Suprapubic skin (tissue), 4 donors: ENCODE measurements at regions not wholly inside any gene's neighbourhood (a gene's known extent, or its start where the extent isn't known, plus 50 kb on each side); places are given as distances from the start of the nearest gene placed in this dataset.

Experiments
- DNase-seq, 2 donors: peaks; one replicate each; pipeline ENCODE4 v3.0.0-alpha.2; 2019; ENCODE audit warnings: low spot score in 2 of 2
- H3K27ac ChIP-seq: fragments of 200-600 bp; sonication (generic); one replicate; pipeline ENCODE4 v1.5.1; 2019
- H3K27me3 ChIP-seq: fragments of 200-600 bp; sonication (generic); one replicate; pipeline ENCODE4 v1.5.1; 2019
- H3K36me3 ChIP-seq: fragments of 200-600 bp; sonication (generic); one replicate; pipeline ENCODE4 v1.5.1; 2019
- H3K4me1 ChIP-seq: fragments of 200-600 bp; sonication (generic); one replicate; pipeline ENCODE4 v1.5.1; 2019
- H3K4me3 ChIP-seq: fragments of 200-600 bp; sonication (generic); one replicate; pipeline ENCODE4 v1.5.1; 2019; ENCODE audit warnings: mild to moderate bottlenecking
- H3K9me3 ChIP-seq: fragments of 200-600 bp; sonication (generic); one replicate; pipeline ENCODE4 v1.5.1; 2019
- EP300 ChIP-seq: sonication (generic); formaldehyde crosslinking; IDR thresholded peaks from one replicate; pipeline ENCODE4 v1.6.1; 2017; ENCODE audit warnings: antibody characterized with exemption
- POLR2A ChIP-seq, 2 donors: fragments of 450-650 bp; IDR thresholded peaks; one replicate each; pipeline ENCODE4 v1.6.1; 2017; ENCODE audit warnings: antibody characterized with exemption in 2 of 2, mild to moderate bottlenecking in 2 of 2, moderate library complexity in 2 of 2
- POLR2AphosphoS5 ChIP-seq, 3 donors: sonication (generic); formaldehyde crosslinking; IDR thresholded peaks; one replicate each; pipeline ENCODE4 v1.6.1; 2017; ENCODE audit warnings: antibody characterized with exemption in 3 of 3
- WGBS: methylation state at CpG from one replicate; pipeline ENCODE4 v1.1.5; 2018; 5-methylcytosine and 5-hydroxymethylcytosine counted together
- TF ChIP-seq, protein P1 (sequence below), 2 donors: fragments of 200-600 bp in 1 of 2; fragments of 450-650 bp in 1 of 2; sonication (generic) in 1 of 2; IDR thresholded peaks; one replicate each; pipeline ENCODE4 v1.5.1; 2016 to 2019; ENCODE audit warnings: antibody characterized with exemption in 2 of 2, mild to moderate bottlenecking in 1 of 2, moderate library complexity in 1 of 2

- Histone ChIP-seq H3K4me3 (no peak overlapping the region), H3K27me3 (no peaks in the 10 kb centered on the region), H3K27ac (no peak overlapping the region), H3K9me3 (no peaks in the 10 kb centered on the region), H3K36me3 (no peaks in the 10 kb centered on the region), H3K4me1 (no peaks in the 10 kb centered on the region)
- WGBS, result 57% methylated on average over 5 of the region's 5 CpGs
- TF ChIP-seq POLR2A (IDR thresholded peaks at IDR 0.05), result no peak
- TF ChIP-seq, protein P1, sequence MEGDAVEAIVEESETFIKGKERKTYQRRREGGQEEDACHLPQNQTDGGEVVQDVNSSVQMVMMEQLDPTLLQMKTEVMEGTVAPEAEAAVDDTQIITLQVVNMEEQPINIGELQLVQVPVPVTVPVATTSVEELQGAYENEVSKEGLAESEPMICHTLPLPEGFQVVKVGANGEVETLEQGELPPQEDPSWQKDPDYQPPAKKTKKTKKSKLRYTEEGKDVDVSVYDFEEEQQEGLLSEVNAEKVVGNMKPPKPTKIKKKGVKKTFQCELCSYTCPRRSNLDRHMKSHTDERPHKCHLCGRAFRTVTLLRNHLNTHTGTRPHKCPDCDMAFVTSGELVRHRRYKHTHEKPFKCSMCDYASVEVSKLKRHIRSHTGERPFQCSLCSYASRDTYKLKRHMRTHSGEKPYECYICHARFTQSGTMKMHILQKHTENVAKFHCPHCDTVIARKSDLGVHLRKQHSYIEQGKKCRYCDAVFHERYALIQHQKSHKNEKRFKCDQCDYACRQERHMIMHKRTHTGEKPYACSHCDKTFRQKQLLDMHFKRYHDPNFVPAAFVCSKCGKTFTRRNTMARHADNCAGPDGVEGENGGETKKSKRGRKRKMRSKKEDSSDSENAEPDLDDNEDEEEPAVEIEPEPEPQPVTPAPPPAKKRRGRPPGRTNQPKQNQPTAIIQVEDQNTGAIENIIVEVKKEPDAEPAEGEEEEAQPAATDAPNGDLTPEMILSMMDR (IDR thresholded peaks at IDR 0.05), result no peak
- TF ChIP-seq EP300, result no peak
- TF ChIP-seq POLR2AphosphoS5 (IDR thresholded peaks at IDR 0.05), result no peak
- no peak for DNase-seq
Measured at GRCh38 chr5:164597293-164597900, 1092.0 kb downstream of the MAT2B start.

DNA sequence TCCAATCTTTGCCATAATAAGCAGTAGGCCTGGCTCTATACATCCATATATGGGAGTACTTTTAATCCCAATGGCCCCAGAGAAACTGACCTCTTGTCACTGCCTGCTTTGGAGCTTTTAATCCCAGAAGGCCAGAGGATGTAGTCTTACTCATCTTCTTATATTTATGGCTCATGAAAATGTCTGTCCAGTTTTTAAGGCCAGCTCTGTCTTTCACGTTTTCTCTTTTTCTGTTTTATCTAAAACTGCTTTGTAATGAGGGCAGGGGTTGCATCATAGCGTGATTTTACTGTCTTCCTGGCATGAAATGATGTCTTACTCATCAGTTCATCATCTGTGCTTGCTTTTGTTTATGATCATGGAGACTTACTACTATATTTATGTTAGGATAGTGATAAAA is 1094.9 kb downstream of the MAT2B start:
- Histone ChIP-seq H3K4me1 (no peaks in the 10 kb centered on the region), H3K4me3 (no peak overlapping the region), H3K9me3 (no peaks in the 10 kb centered on the region), H3K36me3 (no peaks in the 10 kb centered on the region), H3K27me3 (no peaks in the 10 kb centered on the region), H3K27ac (no peak overlapping the region)
- TF ChIP-seq POLR2AphosphoS5 (IDR thresholded peaks at IDR 0.05), result no peak
- no peak for TF ChIP-seq EP300
- TF ChIP-seq POLR2A (IDR thresholded peaks at IDR 0.05), result no peak
- TF ChIP-seq, protein P1 (IDR thresholded peaks at IDR 0.05), result no peak
- WGBS, result 53% methylated on average over 2 of the region's 2 CpGs
- no peak for DNase-seq

DNA sequence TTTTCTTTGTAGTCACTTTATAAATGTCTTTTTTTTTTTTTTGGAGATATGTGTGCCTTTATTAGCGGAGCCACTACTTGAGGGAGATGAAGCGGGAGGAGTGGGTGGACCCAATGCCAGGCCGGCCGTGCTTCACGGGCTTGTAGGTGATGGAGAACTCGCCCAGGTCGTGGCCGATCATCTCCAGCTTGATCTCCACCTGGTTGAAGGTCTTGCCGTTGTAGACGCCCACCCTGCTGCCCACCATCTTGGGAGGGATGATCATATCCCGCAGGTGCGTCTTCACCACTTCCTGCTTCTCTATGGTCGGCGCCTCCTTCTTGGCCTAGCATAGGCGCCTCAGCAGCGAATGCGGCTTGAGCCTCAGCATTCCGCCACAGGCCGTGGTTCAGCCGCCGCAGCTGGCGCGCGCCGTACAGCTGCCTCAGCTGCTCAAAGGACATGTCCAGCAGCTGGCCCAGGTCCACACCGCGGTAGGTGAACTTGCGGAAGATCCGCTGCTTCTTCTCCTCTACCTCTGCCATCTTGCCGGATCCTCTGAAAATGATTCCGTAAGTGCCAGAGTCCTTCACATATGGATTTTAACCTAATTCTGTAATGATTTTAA is 1095.6 kb downstream of the MAT2B start:
- H3K36me3 ChIP-seq, result no peaks in the 10 kb centered on the region
- no peaks in the 10 kb centered on the region for H3K9me3 ChIP-seq
- no peaks in the 10 kb centered on the region for H3K27me3 ChIP-seq
- H3K4me1 ChIP-seq, result no peaks in the 10 kb centered on the region
- WGBS, result 97% methylated on average over 31 of the region's 31 CpGs
- DNase-seq, result no peak
- no peak overlapping the region for H3K27ac ChIP-seq
- TF ChIP-seq EP300 (no peak), POLR2AphosphoS5 (IDR thresholded peaks at IDR 0.05) (no peak), POLR2A (IDR thresholded peaks at IDR 0.05) (no peak)
- TF ChIP-seq, protein P1 (IDR thresholded peaks at IDR 0.05), result no peak
- H3K4me3 ChIP-seq, result no peak overlapping the region

DNA sequence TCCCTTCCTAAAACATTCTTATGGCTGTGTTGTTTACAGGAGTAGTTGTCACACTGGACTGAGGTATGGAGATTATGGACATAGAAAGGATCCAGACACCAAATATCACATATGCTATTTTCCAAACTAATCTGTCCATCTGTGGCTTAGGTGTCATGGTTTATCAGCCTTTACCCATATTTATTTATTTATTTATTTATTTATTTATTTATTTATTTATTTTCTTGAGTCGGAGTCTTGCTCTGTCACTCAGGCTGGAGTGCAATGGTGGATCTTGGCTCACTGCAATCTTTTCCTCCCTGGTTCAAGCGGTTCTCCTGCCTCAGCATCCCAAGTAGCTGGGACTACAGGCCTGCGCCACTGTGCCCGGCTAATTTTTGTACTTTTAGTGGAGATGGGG is 1103.1 kb downstream of the MAT2B start:
- H3K27me3 ChIP-seq, result no peaks in the 10 kb centered on the region
- H3K4me1 ChIP-seq, result no peaks in the 10 kb centered on the region
- H3K27ac ChIP-seq, result no peak overlapping the region
- no peak for DNase-seq
- no peaks in the 10 kb centered on the region for H3K9me3 ChIP-seq
- 97% methylated on average over 4 of the region's 4 CpGs for WGBS
- TF ChIP-seq, protein P1 (IDR thresholded peaks at IDR 0.05), result no peak
- TF ChIP-seq POLR2A (IDR thresholded peaks at IDR 0.05) (no peak), EP300 (no peak), POLR2AphosphoS5 (IDR thresholded peaks at IDR 0.05) (no peak)
- no peak overlapping the region for H3K4me3 ChIP-seq
- no peaks in the 10 kb centered on the region for H3K36me3 ChIP-seq

GRCh38 chr5:164610374-164610773 is 1105.0 kb downstream of the MAT2B start:
- no peaks in the 10 kb centered on the region for H3K4me1 ChIP-seq
- WGBS, result 89% methylated on average over 1 of the region's 1 CpG
- no peaks in the 10 kb centered on the region for H3K36me3 ChIP-seq
- no peaks in the 10 kb centered on the region for H3K9me3 ChIP-seq
- no peak for TF ChIP-seq EP300
- TF ChIP-seq POLR2AphosphoS5 (IDR thresholded peaks at IDR 0.05), result no peak
- DNase-seq, result no peak
- no peaks in the 10 kb centered on the region for H3K27me3 ChIP-seq
- H3K27ac ChIP-seq, result no peak overlapping the region
- H3K4me3 ChIP-seq, result no peak overlapping the region

GRCh38 chr5:164614707-164615106 is 1109.3 kb downstream of the MAT2B start:
- no peak overlapping the region for H3K4me3 ChIP-seq
- TF ChIP-seq POLR2AphosphoS5 (IDR thresholded peaks at IDR 0.05) (no peak), POLR2A (IDR thresholded peaks at IDR 0.05) (no peak), EP300 (no peak)
- TF ChIP-seq, protein P1 (IDR thresholded peaks at IDR 0.05), result no peak
- no peaks in the 10 kb centered on the region for H3K27me3 ChIP-seq
- no peaks in the 10 kb centered on the region for H3K9me3 ChIP-seq
- no peaks in the 10 kb centered on the region for H3K36me3 ChIP-seq
- no peak overlapping the region for H3K27ac ChIP-seq
- no peak for DNase-seq
- H3K4me1 ChIP-seq, result no peaks in the 10 kb centered on the region
